Thoracic aorta (tissue), 2 donors: ENCODE measurements at regions not wholly inside any gene's neighbourhood (a gene's known extent, or its start where the extent isn't known, plus 50 kb on each side); places are given as distances from the start of the nearest gene placed in this dataset.

ENCODE experiments used
- ATAC-seq: fragments of 150-250 bp; one replicate; pipeline ENCODE4 v1.8.0; 2017; ENCODE audit warnings: low read depth; ENCODE audit not compliant: insufficient number of reproducible peaks, low FRiP score
- DNase-seq: peaks from one replicate; pipeline ENCODE4 v3.0.0-alpha.2; 2020; ENCODE audit warnings: low spot score
- H3K27ac ChIP-seq, 2 donors: fragments of 200-600 bp; sonication (generic); 1 replicate in 1 of 2; 2 replicates in 1 of 2; pipeline ENCODE4 v1.5.1; 2016; ENCODE audit warnings: mild to moderate bottlenecking in 2 of 2, moderate library complexity in 2 of 2
- H3K27me3 ChIP-seq: fragments of 200-600 bp; sonication (generic); replicated peaks from 2 replicates; pipeline ENCODE4 v1.6.0; 2016; ENCODE audit warnings: mild to moderate bottlenecking; ENCODE audit not compliant: insufficient read depth
- H3K36me3 ChIP-seq: fragments of 200-600 bp; sonication (generic); one replicate; pipeline ENCODE4 v1.5.1; 2016
- H3K4me1 ChIP-seq, 2 donors: fragments of 200-600 bp; sonication (generic); 1 replicate in 1 of 2; 2 replicates in 1 of 2; pipeline versions ENCODE4 v1.5.1 to v1.6.0; 2016; ENCODE audit warnings: low read depth in 2 of 2, mild to moderate bottlenecking in 1 of 2; ENCODE audit not compliant: control insufficient read depth in 1 of 2
- H3K4me3 ChIP-seq: fragments of 200-600 bp; sonication (generic); 2 replicates; pipeline ENCODE4 v1.5.1; 2016; ENCODE audit warnings: mild to moderate bottlenecking
- H3K9me3 ChIP-seq: fragments of 200-600 bp; sonication (generic); 2 replicates; pipeline ENCODE4 v1.5.1; 2016
- TF ChIP-seq, protein P1 (sequence below): fragments of 200-600 bp; sonication (generic); IDR thresholded peaks from one replicate; pipeline ENCODE4 v1.5.1; 2019; ENCODE audit warnings: antibody characterized with exemption

DNA sequence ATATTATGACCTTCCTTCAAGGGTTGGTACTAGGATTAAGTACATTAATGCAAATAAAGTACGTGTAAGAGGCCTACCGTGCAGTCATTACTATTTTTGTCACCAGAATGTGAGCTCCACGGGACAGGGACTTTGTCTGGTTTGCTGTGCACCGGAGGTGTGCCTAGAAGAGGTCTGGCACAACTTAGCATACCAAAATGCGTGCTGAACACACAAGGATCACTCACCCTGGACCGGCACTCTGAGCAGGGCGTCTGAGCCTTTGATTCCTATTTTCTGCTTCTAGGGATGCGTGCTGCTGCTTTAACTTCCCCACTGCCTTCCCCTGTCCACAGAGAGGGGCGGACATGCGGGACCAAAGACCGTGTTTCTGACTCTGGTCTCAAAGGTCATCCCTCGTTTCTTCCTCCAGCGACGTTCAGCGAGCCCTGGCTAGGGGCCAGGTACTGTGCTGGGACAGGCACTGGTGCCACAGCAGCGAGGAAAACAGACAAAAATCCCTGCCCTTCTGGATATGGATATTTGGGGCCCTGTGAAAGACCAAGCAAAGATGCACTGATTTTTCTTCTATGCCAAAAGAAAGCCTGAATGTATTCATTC lies 222.7 kb downstream of the BMP7 start:
- Histone ChIP-seq H3K4me3 (no peak overlapping the region), H3K4me1 (no peaks in the 10 kb centered on the region), H3K27ac (no peak overlapping the region), H3K9me3 (no peaks in the 10 kb centered on the region), H3K36me3 (no peaks in the 10 kb centered on the region), H3K27me3 (no peaks in the 10 kb centered on the region)
- DNase-seq: no peak
- TF ChIP-seq, protein P1, sequence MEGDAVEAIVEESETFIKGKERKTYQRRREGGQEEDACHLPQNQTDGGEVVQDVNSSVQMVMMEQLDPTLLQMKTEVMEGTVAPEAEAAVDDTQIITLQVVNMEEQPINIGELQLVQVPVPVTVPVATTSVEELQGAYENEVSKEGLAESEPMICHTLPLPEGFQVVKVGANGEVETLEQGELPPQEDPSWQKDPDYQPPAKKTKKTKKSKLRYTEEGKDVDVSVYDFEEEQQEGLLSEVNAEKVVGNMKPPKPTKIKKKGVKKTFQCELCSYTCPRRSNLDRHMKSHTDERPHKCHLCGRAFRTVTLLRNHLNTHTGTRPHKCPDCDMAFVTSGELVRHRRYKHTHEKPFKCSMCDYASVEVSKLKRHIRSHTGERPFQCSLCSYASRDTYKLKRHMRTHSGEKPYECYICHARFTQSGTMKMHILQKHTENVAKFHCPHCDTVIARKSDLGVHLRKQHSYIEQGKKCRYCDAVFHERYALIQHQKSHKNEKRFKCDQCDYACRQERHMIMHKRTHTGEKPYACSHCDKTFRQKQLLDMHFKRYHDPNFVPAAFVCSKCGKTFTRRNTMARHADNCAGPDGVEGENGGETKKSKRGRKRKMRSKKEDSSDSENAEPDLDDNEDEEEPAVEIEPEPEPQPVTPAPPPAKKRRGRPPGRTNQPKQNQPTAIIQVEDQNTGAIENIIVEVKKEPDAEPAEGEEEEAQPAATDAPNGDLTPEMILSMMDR: no peak
- no peak for ATAC-seq

DNA sequence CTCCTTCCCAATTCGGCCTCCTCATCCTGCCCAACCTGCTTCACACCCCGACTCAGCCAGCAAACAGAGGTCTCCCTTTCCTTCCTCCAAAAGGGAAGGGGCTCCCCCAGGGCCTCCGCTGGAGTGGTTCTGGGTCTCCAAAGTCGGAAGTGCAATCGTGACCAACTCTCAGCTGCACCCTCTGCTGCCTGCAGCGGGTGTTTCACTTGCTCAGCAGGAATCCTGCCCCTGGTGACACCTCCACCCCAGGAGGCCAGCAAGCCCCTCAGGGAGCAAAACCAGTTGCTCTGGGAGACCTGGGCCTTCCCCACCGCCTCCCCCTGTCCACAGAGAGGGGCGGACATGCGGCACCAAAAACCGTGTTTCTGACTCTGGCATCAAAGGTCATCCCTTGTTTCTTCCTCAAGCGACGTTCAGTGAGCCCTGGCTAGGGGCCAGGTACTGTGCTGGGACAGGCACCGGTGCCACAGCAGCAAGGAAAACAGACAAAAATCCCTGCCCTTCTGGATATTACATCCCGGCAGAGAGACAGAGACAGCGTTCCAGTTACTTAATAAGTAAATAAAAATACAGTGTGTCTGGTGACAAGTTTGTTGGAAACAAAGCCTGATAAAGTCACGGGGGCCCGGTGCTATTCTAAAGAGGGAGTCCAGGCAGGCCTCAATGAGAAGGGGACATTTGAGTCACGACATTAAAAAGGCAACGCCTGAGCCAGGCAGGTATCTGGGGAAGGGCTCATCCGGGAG lies 219.0 kb downstream of the BMP7 start:
- Histone ChIP-seq H3K36me3 (no peaks in the 10 kb centered on the region), H3K4me1 (no peaks in the 10 kb centered on the region), H3K27ac (no peak overlapping the region), H3K4me3 (no peak overlapping the region), H3K27me3 (no peaks in the 10 kb centered on the region), H3K9me3 (no peaks in the 10 kb centered on the region)
- no peak for ATAC-seq
- TF ChIP-seq, protein P1: no peak
- DNase-seq: no peak

DNA sequence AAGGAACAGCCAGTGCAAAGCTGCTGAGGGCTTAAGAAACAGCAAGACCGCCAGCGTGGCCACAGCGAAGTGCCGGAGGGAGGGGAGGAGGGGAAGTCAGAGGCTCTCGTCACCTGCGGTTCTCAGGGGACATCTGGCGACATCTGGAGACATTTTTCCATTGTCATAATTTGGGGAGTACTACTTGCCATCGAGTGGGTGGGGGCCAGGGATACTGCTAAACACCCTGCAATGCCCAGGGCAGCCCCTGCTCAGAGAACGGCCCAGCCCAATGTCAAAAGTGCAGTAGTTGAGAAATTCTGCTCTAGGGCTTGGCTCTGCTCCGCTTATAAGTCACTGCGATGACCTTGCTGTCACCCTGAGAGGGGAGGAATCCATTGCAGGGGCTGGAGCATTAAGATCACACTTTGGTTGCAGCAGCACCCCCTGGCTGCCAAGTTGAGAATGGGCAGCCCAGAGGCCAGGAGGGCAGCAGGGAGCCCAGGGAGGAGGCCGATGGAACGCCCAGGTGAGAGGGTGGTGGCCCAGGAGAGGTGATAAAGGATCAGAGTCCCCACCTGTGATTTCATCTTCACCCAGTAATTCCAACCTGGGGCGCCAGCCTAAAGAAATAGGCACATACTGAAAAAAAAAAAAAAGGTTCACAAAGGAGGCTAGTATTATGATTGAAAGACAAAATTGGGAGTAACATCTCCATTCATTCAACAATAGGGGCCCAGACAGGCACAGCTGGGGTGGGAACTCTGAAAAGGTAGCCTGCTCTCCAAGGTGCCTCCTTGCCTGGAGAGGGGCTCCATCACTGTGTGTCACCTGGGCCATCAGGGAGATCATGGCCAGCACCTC lies 218.2 kb downstream of the BMP7 start:
- DNase-seq: no peak
- H3K4me1 ChIP-seq: no peaks in the 10 kb centered on the region
- no peak for ATAC-seq

DNA sequence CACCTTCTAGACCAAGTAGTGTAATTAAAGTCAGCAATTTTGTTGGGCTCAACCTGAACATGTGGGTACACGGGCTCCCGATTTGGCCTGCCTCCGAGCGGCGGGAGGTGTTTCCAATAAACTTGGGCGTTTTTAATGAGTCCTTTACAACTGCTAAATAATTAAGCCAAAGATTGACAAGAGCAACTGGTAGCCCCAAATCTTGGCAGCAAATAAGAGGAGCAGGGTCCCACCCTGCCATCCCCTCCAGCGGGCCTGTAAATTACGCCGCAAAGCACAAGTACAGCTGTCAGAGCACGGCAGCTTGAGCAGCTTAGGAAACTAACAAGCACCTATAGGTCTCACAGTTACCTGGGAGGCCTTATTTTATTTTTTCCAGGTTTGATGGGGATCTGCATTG lies 217.1 kb downstream of the BMP7 start:
- H3K4me3 ChIP-seq: no peak overlapping the region
- DNase-seq (no peak), ATAC-seq (no peak)
- H3K9me3 ChIP-seq: no peaks in the 10 kb centered on the region
- H3K36me3 ChIP-seq: no peaks in the 10 kb centered on the region
- TF ChIP-seq, protein P1: no peak
- no peak overlapping the region for H3K27ac ChIP-seq
- no peaks in the 10 kb centered on the region for H3K4me1 ChIP-seq
- H3K27me3 ChIP-seq: no peaks in the 10 kb centered on the region

More for the DNA sequence above, 218.2 kb downstream of the BMP7 start:
- Histone ChIP-seq H3K36me3 (no peaks in the 10 kb centered on the region), H3K9me3 (no peaks in the 10 kb centered on the region), H3K27ac (no peak overlapping the region), H3K27me3 (no peaks in the 10 kb centered on the region), H3K4me3 (no peak overlapping the region)
- TF ChIP-seq, protein P1: no peak

DNA sequence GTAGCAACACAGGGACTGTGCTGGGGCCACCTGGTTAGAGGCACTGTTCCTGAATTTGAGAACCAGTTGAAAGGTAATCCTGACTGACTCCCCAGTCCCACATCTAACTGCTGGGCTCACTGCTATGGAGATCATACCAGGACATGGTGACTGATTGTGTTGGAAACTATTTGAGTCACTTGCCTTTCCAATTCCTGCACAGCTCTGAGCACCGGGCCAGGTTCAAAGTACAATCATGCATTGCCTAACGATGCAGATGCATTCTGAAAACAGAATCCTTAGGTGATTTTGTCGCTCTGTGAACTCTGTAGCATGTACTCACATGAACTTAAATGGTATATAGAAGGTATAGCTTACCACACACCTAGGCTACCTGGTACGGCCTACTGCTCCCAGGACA lies 215.3 kb downstream of the BMP7 start:
- ATAC-seq: no peak
- no peaks in the 10 kb centered on the region for H3K4me1 ChIP-seq
- H3K9me3 ChIP-seq: no peaks in the 10 kb centered on the region
- H3K27ac ChIP-seq: no peak overlapping the region
- no peak for DNase-seq
- TF ChIP-seq, protein P1: no peak
- no peaks in the 10 kb centered on the region for H3K36me3 ChIP-seq
- no peaks in the 10 kb centered on the region for H3K27me3 ChIP-seq
- no peak overlapping the region for H3K4me3 ChIP-seq
